Activated CD4-positive, alpha-beta memory T cell treated with anti-CD3 and anti-CD28 coated beads for 36 hours (primary cell): ENCODE measurements at regions not wholly inside any gene's neighbourhood (a gene's known extent, or its start where the extent isn't known, plus 50 kb on each side); places are given as distances from the start of the nearest gene placed in this dataset.

Experiments
- CTCF ChIA-PET: fragments of 350-600 bp; sonication (Branson Sonifier 250); formaldehyde crosslinking; loops from one replicate; lab custom pipeline; 2021; ENCODE audit warnings: antibody characterized with exemption, inconsistent platforms; lab: Charles Lee
- POLR2A ChIA-PET: fragments of 350-600 bp; sonication (Branson Sonifier 250); formaldehyde crosslinking; loops from one replicate; lab custom pipeline; 2021; ENCODE audit warnings: antibody characterized with exemption; lab: Charles Lee
- DNase-seq: peaks from one replicate; pipeline ENCODE4 v3.0.0-alpha.2; 2020
- H3K27ac Mint-ChIP-seq: one replicate; pipeline ENCODE4 v1.8.0; 2021; ENCODE audit warnings: mixed read lengths
- H3K27me3 Mint-ChIP-seq: one replicate; pipeline ENCODE4 v1.8.0; 2021; ENCODE audit warnings: mixed read lengths
- H3K36me3 Mint-ChIP-seq: one replicate; pipeline ENCODE4 v1.8.0; 2021; ENCODE audit warnings: mixed read lengths
- H3K4me1 Mint-ChIP-seq: one replicate; pipeline ENCODE4 v1.8.0; 2021; ENCODE audit warnings: low read depth, mixed read lengths
- H3K4me3 Mint-ChIP-seq: one replicate; pipeline ENCODE4 v1.8.0; 2021; ENCODE audit warnings: mild to moderate bottlenecking, mixed read lengths
- H3K9me3 Mint-ChIP-seq: one replicate; pipeline ENCODE4 v1.8.0; 2021; ENCODE audit warnings: mixed read lengths
- intact Hi-C: fragments of 100-400 bp; cut with micrococcal nuclease; formaldehyde crosslinking; loops from one replicate; pipeline ENCODE4 v1.15.1; 2023

- H3K9me3 Mint-ChIP-seq, result no peaks in the 10 kb centered on the region
- H3K4me3 Mint-ChIP-seq, result no peak overlapping the region
- ChIA-PET CTCF (no interaction called here), POLR2A (no interaction called here)
- H3K27me3 Mint-ChIP-seq, result peaks cover 37% of the 10 kb centered on the region
- intact Hi-C loops, result no loop called here
- DNase-seq, result no peak
- H3K27ac Mint-ChIP-seq, result no peak overlapping the region
- H3K4me1 Mint-ChIP-seq, result no peaks in the 10 kb centered on the region
- H3K36me3 Mint-ChIP-seq, result no peaks in the 10 kb centered on the region
Observed at GRCh38 chr12:113613414-113613813, 141.7 kb upstream of the LHX5 start.

GRCh38 chr12:113612793-113613192 lies 141.1 kb upstream of the LHX5 start:
- intact Hi-C loops, result no loop called here
- CTCF ChIA-PET, result no interaction called here
- no peaks in the 10 kb centered on the region for H3K36me3 Mint-ChIP-seq
- H3K27ac Mint-ChIP-seq, result no peak overlapping the region
- no peak for DNase-seq
- POLR2A ChIA-PET, result no interaction called here
- H3K9me3 Mint-ChIP-seq, result peaks cover 3% of the 10 kb centered on the region
- no peaks in the 10 kb centered on the region for H3K4me1 Mint-ChIP-seq
- peaks cover 39% of the 10 kb centered on the region for H3K27me3 Mint-ChIP-seq
- no peak overlapping the region for H3K4me3 Mint-ChIP-seq

DNA sequence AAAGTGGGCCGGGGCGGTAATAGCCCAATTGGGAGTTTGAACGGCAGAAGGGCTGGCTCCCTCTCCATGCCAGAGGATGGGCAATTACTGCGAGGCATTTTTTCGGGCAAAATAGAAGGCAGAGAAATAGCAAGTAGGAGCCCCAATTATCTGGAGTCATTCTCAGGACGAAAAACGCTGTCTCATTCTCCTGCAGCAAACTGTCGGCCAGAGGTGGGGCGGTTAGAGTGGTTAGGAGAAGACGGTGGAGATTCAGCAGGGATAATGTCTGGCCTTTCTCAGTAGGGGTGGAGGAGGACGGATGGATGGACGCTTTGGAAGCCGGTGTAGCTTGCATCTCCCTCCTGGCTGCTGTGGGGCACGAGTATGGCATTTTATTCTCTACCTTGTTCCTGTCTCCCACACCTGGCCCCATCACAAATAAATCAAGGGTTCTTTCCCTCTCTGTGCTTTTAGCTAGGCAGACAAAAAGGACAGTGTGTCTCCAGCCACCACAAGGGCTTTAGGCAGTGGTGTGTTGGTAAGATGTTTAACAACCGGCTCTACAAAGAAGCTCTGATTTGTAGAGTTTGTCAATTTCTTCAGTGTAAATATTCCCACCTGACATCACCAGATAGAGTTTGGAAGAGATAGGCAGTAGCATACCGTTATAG lies 140.5 kb upstream of the LHX5 start:
- CTCF ChIA-PET, result no interaction called here
- peaks cover 3% of the 10 kb centered on the region for H3K9me3 Mint-ChIP-seq

GRCh38 chr12:113611652-113612051 lies 140.0 kb upstream of the LHX5 start:
- H3K27me3 Mint-ChIP-seq, result peaks cover 39% of the 10 kb centered on the region
- H3K9me3 Mint-ChIP-seq, result peaks cover 3% of the 10 kb centered on the region
- H3K36me3 Mint-ChIP-seq, result no peaks in the 10 kb centered on the region
- no peak for DNase-seq
- POLR2A ChIA-PET, result no interaction called here
- H3K4me3 Mint-ChIP-seq, result no peak overlapping the region
- H3K27ac Mint-ChIP-seq, result no peak overlapping the region
- intact Hi-C loops, result no loop called here
- CTCF ChIA-PET, result no interaction called here
- no peaks in the 10 kb centered on the region for H3K4me1 Mint-ChIP-seq

More for the DNA sequence above, 140.5 kb upstream of the LHX5 start:
- Mint-ChIP-seq H3K27ac (no peak overlapping the region), H3K27me3 (peaks cover 39% of the 10 kb centered on the region), H3K4me1 (no peaks in the 10 kb centered on the region), H3K4me3 (no peak overlapping the region), H3K36me3 (no peaks in the 10 kb centered on the region)
- no peak for DNase-seq
- intact Hi-C loops, result no loop called here
- POLR2A ChIA-PET, result no interaction called here

- no peak for DNase-seq
- Mint-ChIP-seq H3K27ac (no peak overlapping the region), H3K4me3 (no peak overlapping the region), H3K4me1 (no peaks in the 10 kb centered on the region), H3K9me3 (peaks cover 3% of the 10 kb centered on the region), H3K36me3 (no peaks in the 10 kb centered on the region), H3K27me3 (peaks cover 38% of the 10 kb centered on the region)
- ChIA-PET POLR2A (no interaction called here), CTCF (no interaction called here)
- intact Hi-C loops, result no loop called here
Observed at GRCh38 chr12:113610698-113611097, 139.0 kb upstream of the LHX5 start.

DNA sequence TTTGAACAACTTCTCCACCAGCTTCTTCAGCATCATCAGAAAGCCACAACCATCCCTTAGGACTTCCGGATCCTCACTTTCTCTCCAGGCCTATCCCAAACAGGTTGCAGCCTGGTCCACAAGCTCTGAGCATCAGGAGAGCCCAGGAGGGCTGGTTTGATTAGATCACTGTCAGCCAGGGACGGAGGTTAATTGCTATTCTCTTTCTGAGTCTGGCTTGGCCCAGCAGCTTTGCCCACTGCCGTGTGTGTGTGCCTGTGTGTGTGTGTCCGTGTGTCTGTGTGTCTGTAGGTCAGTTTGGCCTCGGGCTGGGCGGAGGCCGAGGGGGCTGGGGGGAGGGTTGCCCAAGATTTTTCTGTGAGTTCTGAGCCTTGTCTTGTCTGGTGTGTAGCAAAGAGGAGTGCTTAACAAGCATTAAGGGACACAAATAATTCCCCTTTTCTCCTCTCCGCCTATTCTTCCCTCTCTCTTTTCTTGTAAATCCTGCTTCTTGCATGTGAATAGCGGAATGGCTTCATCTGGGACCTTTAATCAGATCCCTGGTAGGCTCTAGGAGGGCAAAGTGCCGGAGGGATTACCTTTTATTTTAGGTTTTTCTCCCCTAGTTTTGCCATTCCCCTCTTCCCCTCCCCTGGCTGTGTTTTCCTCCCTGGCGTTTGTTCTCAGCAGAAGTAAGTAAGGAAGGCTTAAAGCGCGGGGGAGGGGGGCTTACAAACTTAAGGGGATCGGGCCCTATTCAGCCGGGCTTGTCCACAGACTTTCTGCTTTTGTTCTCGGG lies 138.2 kb upstream of the LHX5 start:
- Mint-ChIP-seq H3K4me3 (no peak overlapping the region), H3K27me3 (peaks cover 36% of the 10 kb centered on the region), H3K9me3 (peaks cover 3% of the 10 kb centered on the region), H3K4me1 (no peaks in the 10 kb centered on the region), H3K36me3 (no peaks in the 10 kb centered on the region), H3K27ac (no peak overlapping the region)
- CTCF ChIA-PET, result no interaction called here
- intact Hi-C loops, result no loop called here
- POLR2A ChIA-PET, result no interaction called here
- DNase-seq, result no peak

GRCh38 chr12:113604666-113605065 lies 133.0 kb upstream of the LHX5 start:
- ChIA-PET CTCF (no interaction called here), POLR2A (no interaction called here)
- intact Hi-C loops, result no loop called here
- Mint-ChIP-seq H3K4me3 (no peak overlapping the region), H3K27ac (no peak overlapping the region), H3K9me3 (peaks cover 3% of the 10 kb centered on the region), H3K27me3 (peaks cover 11% of the 10 kb centered on the region), H3K36me3 (no peaks in the 10 kb centered on the region), H3K4me1 (no peaks in the 10 kb centered on the region)
- no peak for DNase-seq

DNA sequence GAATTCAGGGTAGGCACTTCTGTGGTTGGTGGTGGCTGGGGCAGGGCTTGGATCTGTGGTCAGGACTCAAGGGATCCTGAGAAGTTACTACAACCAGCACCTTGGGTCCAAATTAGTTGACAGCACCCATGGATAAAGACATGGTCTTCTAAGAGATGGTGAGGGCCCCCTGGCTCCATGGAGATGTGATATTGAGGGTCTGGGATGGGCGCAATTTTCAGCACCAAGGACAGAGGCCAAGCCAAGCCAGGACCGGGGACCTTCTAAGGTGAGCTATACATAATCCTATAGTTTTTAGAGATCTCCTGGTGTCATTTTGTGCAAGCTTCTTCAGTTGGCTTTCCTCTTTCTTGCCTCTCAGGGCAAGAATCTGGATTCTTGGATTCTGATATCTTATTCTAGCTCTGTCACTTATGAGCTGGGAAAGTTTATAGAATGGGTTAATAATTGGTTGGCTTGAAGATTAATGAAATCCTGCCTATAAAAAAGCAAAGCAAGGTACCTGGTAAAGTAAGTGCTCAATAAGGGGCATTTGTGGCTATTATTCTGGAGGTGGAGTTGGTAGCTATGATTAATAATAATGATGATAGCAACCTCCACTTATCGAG lies 130.1 kb upstream of the LHX5 start:
- no peaks in the 10 kb centered on the region for H3K36me3 Mint-ChIP-seq
- ChIA-PET POLR2A (no interaction called here), CTCF (interaction anchor here (0.6 kb wide), 1 partner anchor 142 kb away, joined by 3 read pairs; no protein-coding TSS in a partner anchor)
- H3K27me3 Mint-ChIP-seq, result peaks cover 3% of the 10 kb centered on the region
- no peak overlapping the region for H3K4me3 Mint-ChIP-seq
- no peak for DNase-seq
- no peaks in the 10 kb centered on the region for H3K9me3 Mint-ChIP-seq
- H3K4me1 Mint-ChIP-seq, result no peaks in the 10 kb centered on the region
- intact Hi-C loops, result no loop called here
- H3K27ac Mint-ChIP-seq, result no peak overlapping the region

- no peaks in the 10 kb centered on the region for H3K4me1 Mint-ChIP-seq
- CTCF ChIA-PET, result no interaction called here
Observed at GRCh38 chr12:113598815-113599406, 127.2 kb upstream of the LHX5 start.

GRCh38 chr12:113594967-113595366 lies 123.3 kb upstream of the LHX5 start:
- peaks cover 6% of the 10 kb centered on the region for H3K9me3 Mint-ChIP-seq
- no peak for DNase-seq
- H3K27me3 Mint-ChIP-seq, result peaks cover 23% of the 10 kb centered on the region
- ChIA-PET CTCF (no interaction called here), POLR2A (no interaction called here)
- intact Hi-C loops, result no loop called here
- H3K4me1 Mint-ChIP-seq, result peaks cover 4% of the 10 kb centered on the region
- H3K4me3 Mint-ChIP-seq, result no peak overlapping the region
- H3K27ac Mint-ChIP-seq, result no peak overlapping the region
- peaks cover 2% of the 10 kb centered on the region for H3K36me3 Mint-ChIP-seq

More at GRCh38 chr12:113598815-113599406, 127.2 kb upstream of the LHX5 start:
- Mint-ChIP-seq H3K4me3 (no peak overlapping the region), H3K36me3 (no peaks in the 10 kb centered on the region), H3K27ac (no peak overlapping the region), H3K27me3 (peaks cover 10% of the 10 kb centered on the region), H3K9me3 (peaks cover 6% of the 10 kb centered on the region)
- POLR2A ChIA-PET, result no interaction called here
- intact Hi-C loops, result no loop called here
- no peak for DNase-seq

- Mint-ChIP-seq H3K4me3 (no peak overlapping the region), H3K9me3 (peaks cover 8% of the 10 kb centered on the region), H3K27ac (no peak overlapping the region), H3K4me1 (peaks cover 4% of the 10 kb centered on the region), H3K27me3 (peaks cover 39% of the 10 kb centered on the region), H3K36me3 (peaks cover 2% of the 10 kb centered on the region)
- DNase-seq, result no peak
- ChIA-PET CTCF (no interaction called here), POLR2A (no interaction called here)
- intact Hi-C loops, result no loop called here
Observed at GRCh38 chr12:113591480-113591974, 119.9 kb upstream of the LHX5 start.

- peaks cover 2% of the 10 kb centered on the region for H3K9me3 Mint-ChIP-seq
- H3K27me3 Mint-ChIP-seq, result peaks cover 30% of the 10 kb centered on the region
- intact Hi-C loops, result no loop called here
- no peak overlapping the region for H3K27ac Mint-ChIP-seq
- POLR2A ChIA-PET, result no interaction called here
- peaks cover 4% of the 10 kb centered on the region for H3K4me1 Mint-ChIP-seq
- H3K36me3 Mint-ChIP-seq, result peaks cover 2% of the 10 kb centered on the region
- CTCF ChIA-PET, result no interaction called here
- DNase-seq, result no peak
- no peak overlapping the region for H3K4me3 Mint-ChIP-seq
Observed at GRCh38 chr12:113589437-113589836, 117.8 kb upstream of the LHX5 start.
